A549 (cell line): ENCODE measurements at regions not wholly inside any gene's neighbourhood (a gene's known extent, or its start where the extent isn't known, plus 50 kb on each side); places are given as distances from the start of the nearest gene placed in this dataset.

Experiments used
- ATAC-seq, 2 experiments: fragments of 200-7000 bp in 1 of 2; fragments of >200 bp in 1 of 2; cut with Nextera tagmentation in 1 of 2; cut with Tn5 transposase in 1 of 2; 3 replicates each; pipeline versions ENCODE4 v1.8.0 to v1.9.1; 2018 to 2020; ENCODE audit warnings: mild to moderate bottlenecking in 1 of 2, moderate library complexity in 1 of 2
- CTCF ChIA-PET: fragments of 300-600 bp; sonication (Branson Sonifier 250); formaldehyde crosslinking; extraction: SDS; loops from one replicate; lab custom pipeline; 2021; ENCODE audit warnings: antibody characterized with exemption, inconsistent platforms; lab: Yijun Ruan, JAX
- POLR2A ChIA-PET: fragments of 350-600 bp; formaldehyde crosslinking; extraction: SDS; loops from one replicate; lab custom pipeline; 2021; ENCODE audit warnings: antibody characterized with exemption, inconsistent platforms; lab: Yijun Ruan, JAX
- DNase-seq, 2 experiments: peaks; one replicate each; pipeline versions ENCODE4 v3.0.0 to v3.0.0-alpha.2; 2011 to 2016; ENCODE audit warnings: low read depth in 1 of 2, low spot score in 1 of 2
- FAIRE-seq: peaks from 2 replicates; lab custom pipeline; 2011; peaks lifted over from hg19 to GRCh38; lab: Jason Lieb, UNC
- H3K27ac ChIP-seq, 2 experiments: fragments of >200 bp; sonication (Bioruptor Twin); formaldehyde crosslinking; 3 replicates each; pipeline ENCODE4 v1.5.1; 2016 to 2017
- H3K4me1 ChIP-seq: fragments of >200 bp; sonication (Bioruptor Twin); formaldehyde crosslinking; 3 replicates; pipeline ENCODE4 v1.6.1; 2016
- H3K4me2 ChIP-seq: fragments of >200 bp; sonication (Bioruptor Twin); formaldehyde crosslinking; 3 replicates; pipeline ENCODE4 v1.6.1; 2016
- H3K4me3 ChIP-seq: fragments of >200 bp; sonication (Bioruptor Twin); formaldehyde crosslinking; 3 replicates; pipeline ENCODE4 v1.5.1; 2016
- H3K9me3 ChIP-seq: fragments of >200 bp; sonication (Bioruptor Twin); formaldehyde crosslinking; 3 replicates; pipeline ENCODE4 v1.6.1; 2016
- CBX2 ChIP-seq: fragments of 200-600 bp; sonication (generic); IDR thresholded peaks from 2 replicates; pipeline ENCODE4 v1.6.1; 2016; ENCODE audit warnings: low read depth, mild to moderate bottlenecking, borderline replicate concordance
- CBX8 ChIP-seq: fragments of 200-600 bp; sonication (generic); IDR thresholded peaks from 2 replicates; pipeline ENCODE4 v1.6.1; 2016
- CHD2 ChIP-seq: fragments of 150-350 bp; IDR thresholded peaks from 2 replicates; pipeline ENCODE4 v1.6.1; 2014; ENCODE audit warnings: low read length; ENCODE audit not compliant: partially characterized antibody
- CHD4 ChIP-seq: fragments of 200-600 bp; sonication (generic); IDR thresholded peaks from 2 replicates; pipeline ENCODE4 v1.6.1; 2016; ENCODE audit warnings: antibody characterized with exemption, mild to moderate bottlenecking, borderline replicate concordance
- EHF ChIP-seq: fragments of 250-450 bp; sonication (Bioruptor Pico); IDR thresholded peaks from 2 replicates; pipeline ENCODE4 v1.5.0; 2020; ENCODE audit warnings: mild to moderate bottlenecking
- ESRRA ChIP-seq: fragments of 150-350 bp; IDR thresholded peaks from 2 replicates; pipeline ENCODE4 v1.6.1; 2014; ENCODE audit warnings: mild to moderate bottlenecking, low read length, borderline replicate concordance
- FOSB ChIP-seq: fragments of 250-450 bp; sonication (Bioruptor Pico); IDR thresholded peaks from 2 replicates; pipeline ENCODE4 v1.5.0; 2020; ENCODE audit warnings: mild to moderate bottlenecking, moderate library complexity
- FOXS1 ChIP-seq: fragments of 250-450 bp; sonication (Bioruptor Pico); IDR thresholded peaks from 2 replicates; pipeline ENCODE4 v1.5.0; 2020; ENCODE audit warnings: mild to moderate bottlenecking, moderate library complexity
- GATA3 ChIP-seq: IDR thresholded peaks from 2 replicates; pipeline ENCODE4 v1.6.1; 2012; ENCODE audit warnings: borderline replicate concordance
- HEYL ChIP-seq: fragments of 250-450 bp; sonication (Bioruptor Pico); IDR thresholded peaks from 2 replicates; pipeline ENCODE4 v1.8.0; 2021; ENCODE audit warnings: mild to moderate bottlenecking, moderate library complexity
- HOXB13 ChIP-seq: fragments of 250-450 bp; sonication (Bioruptor Pico); IDR thresholded peaks from 2 replicates; pipeline ENCODE4 v1.5.0; 2020; ENCODE audit warnings: low read depth, mild to moderate bottlenecking, moderate library complexity
- HOXB5 ChIP-seq: fragments of 250-450 bp; sonication (Bioruptor Pico); IDR thresholded peaks from 2 replicates; pipeline ENCODE4 v1.5.0; 2020; ENCODE audit warnings: mild to moderate bottlenecking, moderate library complexity
- MAFK ChIP-seq: fragments of 450-650 bp; IDR thresholded peaks from 2 replicates; pipeline ENCODE4 v1.6.1; 2014; ENCODE audit not compliant: partially characterized antibody
- NFE2L2 ChIP-seq: fragments of 150-350 bp; conservative IDR thresholded peaks from 2 replicates; pipeline ENCODE4 v1.6.1; 2014; ENCODE audit warnings: low read length
- NPAS2 ChIP-seq: fragments of 250-450 bp; sonication (Bioruptor Pico); IDR thresholded peaks from 2 replicates; pipeline ENCODE4 v1.8.0; 2022; ENCODE audit warnings: mild to moderate bottlenecking, moderate library complexity, borderline replicate concordance
- NR3C1 ChIP-seq: fragments of >200 bp; sonication (Bioruptor Twin); formaldehyde crosslinking; IDR thresholded peaks from 3 replicates; pipeline ENCODE4 v1.6.1; 2017
- PHF8 ChIP-seq: fragments of 200-600 bp; sonication (generic); IDR thresholded peaks from 2 replicates; pipeline ENCODE4 v1.6.1; 2016; ENCODE audit warnings: low read depth, mild to moderate bottlenecking, antibody characterized with exemption, moderate library complexity, borderline replicate concordance
- POLR2A ChIP-seq: IDR thresholded peaks from 2 replicates; pipeline ENCODE4 v1.6.1; 2012; ENCODE audit warnings: mild to moderate bottlenecking, low read length
- RAD21 ChIP-seq, 2 experiments: fragments of >200 bp in 1 of 2; sonication (Bioruptor Twin) in 1 of 2; formaldehyde crosslinking in 1 of 2; IDR thresholded peaks in 1 of 2; conservative IDR thresholded peaks in 1 of 2; 2 replicates in 1 of 2; 3 replicates in 1 of 2; pipeline ENCODE4 v1.6.1; 2012 to 2018; ENCODE audit warnings: inconsistent platforms in 1 of 2
- RARB ChIP-seq: fragments of 250-450 bp; sonication (Bioruptor Pico); IDR thresholded peaks from 2 replicates; pipeline ENCODE4 v1.8.0; 2021; ENCODE audit warnings: mild to moderate bottlenecking, moderate library complexity
- RFX5 ChIP-seq: fragments of 450-650 bp; IDR thresholded peaks from 2 replicates; pipeline ENCODE4 v1.7.1; 2014; ENCODE audit warnings: antibody characterized with exemption, mild to moderate bottlenecking, moderate library complexity
- RNF2 ChIP-seq: fragments of 200-600 bp; sonication (generic); IDR thresholded peaks from 2 replicates; pipeline ENCODE4 v1.6.1; 2016; ENCODE audit warnings: low read depth, mild to moderate bottlenecking, antibody characterized with exemption, moderate library complexity, borderline replicate concordance
- SMC3 ChIP-seq: fragments of >200 bp; sonication (Bioruptor Twin); formaldehyde crosslinking; IDR thresholded peaks from 3 replicates; pipeline ENCODE4 v1.6.1; 2018; ENCODE audit warnings: inconsistent platforms
- TP53 ChIP-seq: fragments of 250-450 bp; sonication (Bioruptor Pico); IDR thresholded peaks from 2 replicates; pipeline ENCODE4 v1.5.0; 2021; ENCODE audit warnings: mild to moderate bottlenecking, moderate library complexity
- ZFP36 ChIP-seq: fragments of 450-650 bp; IDR thresholded peaks from 2 replicates; pipeline ENCODE4 v1.6.1; 2014; ENCODE audit warnings: borderline replicate concordance; ENCODE audit not compliant: partially characterized antibody
- ZNF302 ChIP-seq: fragments of 250-450 bp; sonication (Bioruptor Pico); IDR thresholded peaks from 2 replicates; pipeline ENCODE4 v1.9.0; 2021; ENCODE audit warnings: inconsistent platforms, mild to moderate bottlenecking, moderate library complexity
- WGBS: methylation state at CpG from one replicate; pipeline ENCODE4 v1.1.6; 2017; ENCODE audit errors: missing lambda C conversion rate; 5-methylcytosine and 5-hydroxymethylcytosine counted together
- TF ChIP-seq, protein P1 (sequence below): fragments of 450-650 bp; IDR thresholded peaks from 2 replicates; pipeline ENCODE4 v1.6.1; 2014; ENCODE audit warnings: antibody characterized with exemption
- TF ChIP-seq, protein P2 (sequence below): IDR thresholded peaks from 2 replicates; pipeline ENCODE4 v1.6.1; 2012
- TF ChIP-seq, protein P3 (sequence below): fragments of >200 bp; sonication (Bioruptor Twin); formaldehyde crosslinking; IDR thresholded peaks from 3 replicates; pipeline ENCODE4 v1.6.1; 2016
- TF ChIP-seq, protein P4 (sequence below): fragments of 250-450 bp; sonication (Bioruptor Pico); IDR thresholded peaks from 2 replicates; pipeline ENCODE4 v1.5.0; 2021; ENCODE audit warnings: mild to moderate bottlenecking, moderate library complexity, borderline replicate concordance

DNA sequence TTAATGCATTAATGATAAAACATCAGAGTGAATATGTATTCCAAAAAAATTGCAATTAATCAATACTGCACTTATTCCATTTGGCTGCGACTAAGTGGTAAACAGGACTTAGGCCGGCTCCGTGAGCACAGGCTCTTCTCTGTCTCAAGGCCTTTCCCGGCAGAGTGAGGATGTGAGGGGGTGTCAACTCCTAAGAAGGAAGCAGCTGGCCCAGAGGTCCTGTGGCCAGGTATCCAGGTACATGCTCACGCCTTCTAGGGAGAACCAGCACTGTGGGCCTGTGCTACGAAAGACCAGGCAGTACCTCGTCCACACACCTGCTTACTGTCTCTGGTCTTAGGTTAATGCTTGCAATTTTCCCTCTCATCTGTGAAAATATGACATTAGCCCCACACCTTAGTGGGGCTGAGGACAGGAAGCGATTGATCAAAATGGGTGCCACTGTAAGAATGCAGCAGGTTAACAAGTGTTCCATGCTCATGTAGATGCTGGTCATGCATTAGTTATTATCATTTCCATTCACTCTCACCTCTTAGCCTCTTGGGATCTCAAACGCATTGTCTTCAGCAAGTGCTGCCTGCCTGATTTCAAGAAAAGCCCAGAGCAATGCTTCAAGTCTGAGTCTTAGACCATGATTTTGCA, 175.3 kb downstream of the ABHD5 start:
- Histone ChIP-seq H3K4me3 (no peak overlapping the region), H3K27ac (peak overlapping the region; percentile 93 to 95), H3K4me2 (peak overlapping the region; percentile 59), H3K4me1 (peaks cover 64% of the 10 kb centered on the region), H3K9me3 (no peaks in the 10 kb centered on the region)
- WGBS, result 65% methylated on average over 9 of the region's 9 CpGs
- POLR2A ChIA-PET, result interaction anchor here (1.0 to 2.1 kb wide), 4 partner anchors 8 to 130 kb away, joined by 4 to 25 read pairs (median 8); no protein-coding TSS in a partner anchor
- ATAC-seq (peak in 1 of 2 experiments; percentile 1; a peak in 2 of 6 replicates), DNase-seq (no peak), FAIRE-seq (peak; percentile 13)
- CTCF ChIA-PET, result interaction anchor here (0.7 to 8.3 kb wide), 5 partner anchors 11 to 124 kb away, joined by 3 to 51 read pairs (median 4); no protein-coding TSS in a partner anchor
- TF ChIP-seq POLR2A (no peak), TP53 (CRISPR knock-in tag) (no peak), EHF (CRISPR knock-in tag) (peak; percentile 25), FOSB (CRISPR knock-in tag) (no peak), ZNF302 (CRISPR knock-in tag) (0 out of 2 replicates have a peak, but pooled peaks have one; percentile 75), HOXB5 (CRISPR knock-in tag) (0 out of 2 replicates have a peak, but pooled peaks have one; percentile 11), PHF8 (no peak), HOXB13 (CRISPR knock-in tag) (peak; percentile 50; the same call in 1 of the 2 replicates)
- TF ChIP-seq, protein P1, sequence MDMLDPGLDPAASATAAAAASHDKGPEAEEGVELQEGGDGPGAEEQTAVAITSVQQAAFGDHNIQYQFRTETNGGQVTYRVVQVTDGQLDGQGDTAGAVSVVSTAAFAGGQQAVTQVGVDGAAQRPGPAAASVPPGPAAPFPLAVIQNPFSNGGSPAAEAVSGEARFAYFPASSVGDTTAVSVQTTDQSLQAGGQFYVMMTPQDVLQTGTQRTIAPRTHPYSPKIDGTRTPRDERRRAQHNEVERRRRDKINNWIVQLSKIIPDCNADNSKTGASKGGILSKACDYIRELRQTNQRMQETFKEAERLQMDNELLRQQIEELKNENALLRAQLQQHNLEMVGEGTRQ, result no peak

DNA sequence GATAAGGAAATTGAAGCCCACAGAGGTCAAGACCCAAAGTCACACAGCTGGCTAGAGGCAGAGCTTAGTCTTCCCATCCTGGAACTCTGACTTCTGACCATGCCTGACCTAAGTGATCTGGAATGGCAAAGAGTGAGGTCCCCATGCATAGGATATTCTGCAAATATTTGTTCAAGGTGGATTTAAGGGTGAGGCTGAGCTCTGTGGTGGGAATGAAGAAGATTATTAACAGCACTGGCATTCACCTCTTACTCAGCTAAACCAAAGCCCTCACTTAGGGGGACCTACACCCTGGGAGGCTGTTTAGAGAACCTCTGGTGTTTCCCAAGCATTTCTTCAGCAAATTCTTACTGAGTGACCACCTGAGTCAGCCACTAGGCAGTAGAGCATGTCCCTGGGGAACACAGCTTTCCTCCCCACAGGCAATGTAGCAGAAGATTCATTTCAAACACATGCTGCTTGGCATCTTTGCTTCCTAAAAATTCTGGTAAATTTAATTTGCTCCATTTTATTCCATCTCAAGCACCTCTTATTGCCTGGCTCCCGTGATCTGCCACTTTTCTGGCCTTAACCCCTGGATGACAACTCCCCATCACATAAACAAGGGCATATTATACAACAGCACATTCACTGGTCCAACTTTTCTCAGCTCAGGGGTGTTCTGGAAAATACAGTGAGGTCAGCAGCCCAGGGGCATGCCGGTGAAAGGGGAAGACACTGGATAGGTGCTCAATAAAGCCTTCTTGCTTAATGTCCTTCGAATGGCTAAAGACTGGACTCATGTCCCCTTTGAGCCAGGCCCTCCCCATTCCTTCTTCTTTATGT, 176.0 kb downstream of the ABHD5 start:
- FAIRE-seq (peak; percentile 99), DNase-seq (peak; percentile 91 to 97), ATAC-seq (peak; percentile 88)
- ChIA-PET CTCF (interaction anchor here (0.7 to 8.3 kb wide), 6 partner anchors 11 to 152 kb away, joined by 3 to 51 read pairs (median 4); no protein-coding TSS in a partner anchor), POLR2A (interaction anchor here (0.6 to 2.1 kb wide), 7 partner anchors 9 to 245 kb away, joined by 3 to 25 read pairs (median 4); partner anchors contain the start of gene ANO10)
- WGBS, result 7% methylated on average over 3 of the region's 3 CpGs
- peaks cover 72% of the 10 kb centered on the region for H3K4me1 ChIP-seq
- no peaks in the 10 kb centered on the region for H3K9me3 ChIP-seq
- no peak overlapping the region for H3K4me3 ChIP-seq
- H3K4me2 ChIP-seq, result peak overlapping the region; percentile 59
- H3K27ac ChIP-seq, result peak overlapping the region; percentile 93 to 98
- TF ChIP-seq SMC3, result peak; percentile 38; the same call in 2 of the 3 replicates
- TF ChIP-seq CHD2, result no peak
- TF ChIP-seq GATA3, result peak; percentile 94; the same call in 1 of the 2 replicates
- TF ChIP-seq RAD21 (conservative IDR thresholded peaks at IDR 0.05 in 1 of 2, IDR thresholded peaks at IDR 0.05 in 1 of 2), result peak; percentile 23 to 49; a peak in 3 of 5 replicates
- TF ChIP-seq NFE2L2, result no peak
- TF ChIP-seq EHF (CRISPR knock-in tag), result 0 out of 2 replicates have a peak, but pooled peaks have one; percentile 6
- no peak for TF ChIP-seq FOXS1 (CRISPR knock-in tag)
- TF ChIP-seq CBX8, result no peak
- peak; percentile 40 for TF ChIP-seq RARB (CRISPR knock-in tag)
- TF ChIP-seq CHD4, result no peak
- TF ChIP-seq HEYL, result no peak
- no peak for TF ChIP-seq CBX2
- no peak for TF ChIP-seq ZFP36
- TF ChIP-seq, protein P2, sequence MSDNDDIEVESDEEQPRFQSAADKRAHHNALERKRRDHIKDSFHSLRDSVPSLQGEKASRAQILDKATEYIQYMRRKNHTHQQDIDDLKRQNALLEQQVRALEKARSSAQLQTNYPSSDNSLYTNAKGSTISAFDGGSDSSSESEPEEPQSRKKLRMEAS, result peak; percentile 86
- TF ChIP-seq TP53 (CRISPR knock-in tag), result no peak
- peak; percentile 80; the same call in 1 of the 2 replicates for TF ChIP-seq ESRRA
- TF ChIP-seq NPAS2 (CRISPR knock-in tag), result no peak
- TF ChIP-seq RFX5, result no peak
- TF ChIP-seq RNF2, result no peak
- TF ChIP-seq, protein P3, sequence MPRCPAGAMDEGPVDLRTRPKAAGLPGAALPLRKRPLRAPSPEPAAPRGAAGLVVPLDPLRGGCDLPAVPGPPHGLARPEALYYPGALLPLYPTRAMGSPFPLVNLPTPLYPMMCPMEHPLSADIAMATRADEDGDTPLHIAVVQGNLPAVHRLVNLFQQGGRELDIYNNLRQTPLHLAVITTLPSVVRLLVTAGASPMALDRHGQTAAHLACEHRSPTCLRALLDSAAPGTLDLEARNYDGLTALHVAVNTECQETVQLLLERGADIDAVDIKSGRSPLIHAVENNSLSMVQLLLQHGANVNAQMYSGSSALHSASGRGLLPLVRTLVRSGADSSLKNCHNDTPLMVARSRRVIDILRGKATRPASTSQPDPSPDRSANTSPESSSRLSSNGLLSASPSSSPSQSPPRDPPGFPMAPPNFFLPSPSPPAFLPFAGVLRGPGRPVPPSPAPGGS, result peak; percentile 72; the same call in 2 of the 3 replicates
- peak; percentile 62; the same call in 1 of the 2 replicates for TF ChIP-seq HOXB5 (CRISPR knock-in tag)
- TF ChIP-seq MAFK, result peak; percentile 72
- TF ChIP-seq, protein P4, sequence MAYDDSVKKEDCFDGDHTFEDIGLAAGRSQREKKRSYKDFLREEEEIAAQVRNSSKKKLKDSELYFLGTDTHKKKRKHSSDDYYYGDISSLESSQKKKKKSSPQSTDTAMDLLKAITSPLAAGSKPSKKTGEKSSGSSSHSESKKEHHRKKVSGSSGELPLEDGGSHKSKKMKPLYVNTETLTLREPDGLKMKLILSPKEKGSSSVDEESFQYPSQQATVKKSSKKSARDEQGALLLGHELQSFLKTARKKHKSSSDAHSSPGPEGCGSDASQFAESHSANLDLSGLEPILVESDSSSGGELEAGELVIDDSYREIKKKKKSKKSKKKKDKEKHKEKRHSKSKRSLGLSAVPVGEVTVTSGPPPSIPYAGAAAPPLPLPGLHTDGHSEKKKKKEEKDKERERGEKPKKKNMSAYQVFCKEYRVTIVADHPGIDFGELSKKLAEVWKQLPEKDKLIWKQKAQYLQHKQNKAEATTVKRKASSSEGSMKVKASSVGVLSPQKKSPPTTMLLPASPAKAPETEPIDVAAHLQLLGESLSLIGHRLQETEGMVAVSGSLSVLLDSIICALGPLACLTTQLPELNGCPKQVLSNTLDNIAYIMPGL, result no peak
- no peak for TF ChIP-seq NR3C1
